HL-60/S4 treated with retinoic acid at 250 ng/mL for 4 days and 3 days (cell line): ENCODE measurements at regions not wholly inside any gene's neighbourhood (a gene's known extent, or its start where the extent isn't known, plus 50 kb on each side); places are given as distances from the start of the nearest gene placed in this dataset.
"Not testable (repeated sequence)": the region's sequence is repeated elsewhere in the genome, so short reads cannot be mapped to it uniquely, and the experiment has no call there.

ENCODE experiments used
- in situ Hi-C: fragments of 300-500 bp; cut with MboI; formaldehyde crosslinking; loops from 2 replicates; pipeline ENCODE4 v1.7.0; 2022; ENCODE audit warnings: low sequenced_read_pairs

- in situ Hi-C loops, result no loop called here
These were observed 273.5 kb upstream of the HS3ST1 start for GRCh38 chr4:11701966-11702725.

- in situ Hi-C loops, result no loop called here
These were observed 272.1 kb upstream of the HS3ST1 start for GRCh38 chr4:11700751-11701226.

- in situ Hi-C loops, result no loop called here
These were observed 270.3 kb upstream of the HS3ST1 start for GRCh38 chr4:11698846-11699590.

GRCh38 chr4:11698033-11698432, 269.3 kb upstream of the HS3ST1 start:
- in situ Hi-C loops, result no loop called here

- in situ Hi-C loops, result no loop called here
These were observed 265.0 kb upstream of the HS3ST1 start for GRCh38 chr4:11693693-11694092.

GRCh38 chr4:11691236-11691635, 262.5 kb upstream of the HS3ST1 start:
- in situ Hi-C loops, result no loop called here

GRCh38 chr4:11687727-11688126, 259.0 kb upstream of the HS3ST1 start:
- in situ Hi-C loops, result no loop called here

- in situ Hi-C loops, result no loop called here
These were observed 256.8 kb upstream of the HS3ST1 start for GRCh38 chr4:11685481-11685880.

GRCh38 chr4:11675051-11675800, 246.5 kb upstream of the HS3ST1 start:
- in situ Hi-C loops, result no loop called here

- in situ Hi-C loops, result no loop called here
These were observed 241.6 kb upstream of the HS3ST1 start for GRCh38 chr4:11670304-11670703.

- in situ Hi-C loops, result no loop called here
These were observed 240.5 kb upstream of the HS3ST1 start for GRCh38 chr4:11669156-11669555.

- in situ Hi-C loops, result no loop called here
These were observed 234.4 kb upstream of the HS3ST1 start for GRCh38 chr4:11663114-11663513.

- in situ Hi-C loops, result no loop called here
These were observed 222.3 kb upstream of the HS3ST1 start for GRCh38 chr4:11650801-11651596.

- in situ Hi-C loops, result no loop called here
These were observed 218.7 kb upstream of the HS3ST1 start for GRCh38 chr4:11647433-11647832.

- in situ Hi-C loops, result not testable (repeated sequence)
These were observed 214.4 kb upstream of the HS3ST1 start for GRCh38 chr4:11643081-11643480.

GRCh38 chr4:11640584-11640983, 211.9 kb upstream of the HS3ST1 start:
- in situ Hi-C loops, result no loop called here

- in situ Hi-C loops, result no loop called here
These were observed 207.9 kb upstream of the HS3ST1 start for GRCh38 chr4:11636551-11636950.

- in situ Hi-C loops, result no loop called here
These were observed 207.3 kb upstream of the HS3ST1 start for GRCh38 chr4:11636031-11636430.

- in situ Hi-C loops, result no loop called here
These were observed 206.6 kb upstream of the HS3ST1 start for GRCh38 chr4:11635342-11635741.

GRCh38 chr4:11634283-11634682, 205.6 kb upstream of the HS3ST1 start:
- in situ Hi-C loops, result no loop called here

GRCh38 chr4:11633430-11633829, 204.7 kb upstream of the HS3ST1 start:
- in situ Hi-C loops, result no loop called here
